ENCODE measurements at regions not wholly inside any gene's neighbourhood (a gene's known extent, or its start where the extent isn't known, plus 50 kb on each side); places are given as distances from the start of the nearest gene placed in this dataset.

GRCh38 chrX:30156880-30157560 lies 58.3 kb upstream of the MAGEB2 start:
- intact Hi-C loops (cut with micrococcal nuclease): no loop called here

- intact Hi-C loops (cut with micrococcal nuclease): no loop called here
Measured at GRCh38 chrX:30161043-30161442, 54.3 kb upstream of the MAGEB2 start.

Measured in T-helper 1 cell treated with Interleukin-12 subunit alpha and Interleukin-12 subunit beta and Interleukin-4 antibody, amounts not matched to agents 30 ng/mL and 1 ng/mL, for 36 hours (primary cell).